ENCODE measurements at regions not wholly inside any gene's neighbourhood (a gene's known extent, or its start where the extent isn't known, plus 50 kb on each side); places are given as distances from the start of the nearest gene placed in this dataset.

DNA sequence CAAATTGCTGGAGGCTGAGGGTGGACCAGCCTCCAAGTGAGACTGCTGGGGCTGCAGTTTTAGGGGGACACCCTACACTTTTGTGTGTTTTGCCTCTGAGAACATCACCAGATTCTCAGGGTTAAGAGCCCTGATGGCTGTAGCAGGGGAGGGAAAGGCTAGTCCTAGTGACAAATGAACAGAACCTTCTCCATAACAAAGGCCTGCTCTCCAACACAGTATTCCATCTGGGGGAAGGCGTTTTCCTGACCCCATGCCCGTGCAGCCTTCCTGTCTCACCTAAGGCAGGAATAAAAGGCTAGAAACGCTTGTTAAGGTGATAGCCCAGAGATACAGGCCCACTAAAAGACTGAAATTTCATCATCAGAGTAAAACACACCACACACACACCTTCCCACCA lies 50.2 kb upstream of the NSMCE3 start:
- DNase-seq (ENCODE audit: low spot score) = no peak

Measured in AG08396 (cell line).